Skeletal muscle cell (primary cell): ENCODE measurements at regions not wholly inside any gene's neighbourhood (a gene's known extent, or its start where the extent isn't known, plus 50 kb on each side); places are given as distances from the start of the nearest gene placed in this dataset.
"Not testable (repeated sequence)": the region's sequence is repeated elsewhere in the genome, so short reads cannot be mapped to it uniquely, and the experiment has no call there.

ENCODE experiments used
- DNase-seq: peaks from one replicate; pipeline ENCODE4 v3.0.0-alpha.2; 2010; ENCODE audit warnings: low read depth
- H3K4me3 ChIP-seq: 2 replicates; pipeline ENCODE4 v1.5.1; 2011; ENCODE audit warnings: low read depth, mild to moderate bottlenecking, control low read depth, low read length, moderate library complexity

GRCh38 chr17:31722251-31723056 is 136.6 kb downstream of the COPRS start:
- DNase-seq = no peak
- H3K4me3 ChIP-seq = no peak overlapping the region

GRCh38 chr17:31721291-31722025 is 137.6 kb downstream of the COPRS start:
- DNase-seq = no peak
- no peak overlapping the region for H3K4me3 ChIP-seq

DNA sequence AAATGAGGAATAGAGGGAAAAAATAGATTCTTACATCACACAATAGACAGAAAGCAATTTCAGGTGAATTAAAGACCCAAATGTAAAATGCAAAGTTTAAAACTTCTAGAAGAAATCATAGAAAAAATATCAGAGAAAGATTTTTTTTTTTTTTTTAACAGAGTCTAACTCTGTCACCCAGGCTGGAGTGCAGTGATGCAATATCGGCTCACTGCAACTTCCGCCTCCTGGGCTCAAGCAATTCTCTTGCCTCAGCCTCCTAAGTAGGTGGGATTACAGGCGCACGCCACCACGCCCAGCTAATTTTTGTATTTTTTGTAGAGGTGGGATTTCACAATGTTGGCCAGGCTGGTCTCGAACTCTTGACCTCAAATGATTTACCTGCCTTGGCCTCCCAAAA is 141.8 kb downstream of the COPRS start:
- H3K4me3 ChIP-seq, DNase-seq: not testable (repeated sequence)

DNA sequence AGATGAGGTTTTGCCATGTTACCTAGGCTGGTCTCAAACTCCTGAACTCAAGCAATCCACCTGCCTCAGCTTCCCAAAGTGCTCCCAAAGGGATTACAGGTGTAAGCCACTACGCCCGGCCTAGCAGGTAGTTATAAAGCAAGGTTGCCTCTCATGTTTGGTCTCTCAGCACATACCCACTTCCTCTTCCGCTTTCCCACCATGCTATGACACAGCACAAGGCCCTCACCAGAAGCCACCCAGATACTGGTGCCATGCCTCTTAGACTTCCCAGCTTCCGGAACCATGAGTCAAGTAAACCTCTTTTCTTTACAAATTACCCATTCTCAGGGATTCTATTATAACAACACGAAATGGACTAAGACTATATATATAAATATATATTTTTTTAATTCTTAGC is 143.6 kb downstream of the COPRS start:
- H3K4me3 ChIP-seq = no peak overlapping the region

DNA sequence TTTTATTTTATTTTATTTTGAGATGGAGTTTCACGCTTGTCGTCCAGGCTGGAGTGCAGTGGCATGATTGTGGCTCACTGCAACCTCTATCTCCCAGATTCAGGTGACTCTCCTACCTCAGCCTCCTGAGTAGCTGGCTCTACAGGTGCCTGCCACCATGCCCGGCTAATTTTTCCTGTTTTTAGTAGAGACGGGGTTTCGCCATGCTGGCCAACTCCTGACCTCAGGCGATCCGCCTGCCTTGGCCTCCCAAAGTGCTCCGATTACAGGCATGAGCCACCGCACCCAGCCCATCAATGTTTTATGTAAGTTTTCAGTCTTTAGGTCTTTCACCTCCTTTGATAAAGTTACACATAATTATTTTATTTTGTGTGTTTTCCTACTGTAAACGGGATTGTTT is 154.6 kb downstream of the COPRS start:
- DNase-seq = no peak

More for the DNA sequence above, 143.6 kb downstream of the COPRS start:
- DNase-seq = no peak

GRCh38 chr17:31702041-31702440 is 157.0 kb downstream of the COPRS start:
- H3K4me3 ChIP-seq = no peak overlapping the region
- DNase-seq = no peak

More for the DNA sequence above, 154.6 kb downstream of the COPRS start:
- no peak overlapping the region for H3K4me3 ChIP-seq

- no peak overlapping the region for H3K4me3 ChIP-seq
Measured at GRCh38 chr17:31700973-31701372, 158.1 kb downstream of the COPRS start.

DNA sequence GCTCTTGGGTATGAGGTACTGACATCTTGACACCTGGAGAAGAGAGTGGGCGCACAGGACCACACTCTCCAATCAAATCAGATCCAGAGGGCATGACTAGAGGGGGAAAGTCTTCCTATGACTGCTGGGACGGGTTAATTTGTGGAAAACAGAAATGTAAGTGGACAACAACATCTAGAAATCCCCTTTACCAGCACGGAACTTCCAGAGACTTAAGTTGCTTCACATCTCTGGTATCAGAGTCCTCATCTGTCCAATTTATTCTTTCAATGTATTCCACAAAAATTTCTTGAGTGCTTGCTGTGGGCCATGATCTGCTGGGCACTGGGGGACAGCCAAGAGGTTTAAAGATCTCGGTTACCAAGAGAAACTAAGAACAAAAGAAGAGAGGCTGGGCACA is 159.2 kb downstream of the COPRS start:
- no peak for DNase-seq
- no peak overlapping the region for H3K4me3 ChIP-seq

More at GRCh38 chr17:31700973-31701372, 158.1 kb downstream of the COPRS start:
- no peak for DNase-seq

- DNase-seq = no peak
Measured at GRCh38 chr17:31699281-31699680, 159.8 kb downstream of the COPRS start.

GRCh38 chr17:31698751-31699150 is 160.3 kb downstream of the COPRS start:
- H3K4me3 ChIP-seq = no peak overlapping the region
- DNase-seq = no peak

More at GRCh38 chr17:31699281-31699680, 159.8 kb downstream of the COPRS start:
- H3K4me3 ChIP-seq = no peak overlapping the region

GRCh38 chr17:31697838-31698237 is 161.2 kb downstream of the COPRS start:
- no peak overlapping the region for H3K4me3 ChIP-seq
- DNase-seq = no peak

DNA sequence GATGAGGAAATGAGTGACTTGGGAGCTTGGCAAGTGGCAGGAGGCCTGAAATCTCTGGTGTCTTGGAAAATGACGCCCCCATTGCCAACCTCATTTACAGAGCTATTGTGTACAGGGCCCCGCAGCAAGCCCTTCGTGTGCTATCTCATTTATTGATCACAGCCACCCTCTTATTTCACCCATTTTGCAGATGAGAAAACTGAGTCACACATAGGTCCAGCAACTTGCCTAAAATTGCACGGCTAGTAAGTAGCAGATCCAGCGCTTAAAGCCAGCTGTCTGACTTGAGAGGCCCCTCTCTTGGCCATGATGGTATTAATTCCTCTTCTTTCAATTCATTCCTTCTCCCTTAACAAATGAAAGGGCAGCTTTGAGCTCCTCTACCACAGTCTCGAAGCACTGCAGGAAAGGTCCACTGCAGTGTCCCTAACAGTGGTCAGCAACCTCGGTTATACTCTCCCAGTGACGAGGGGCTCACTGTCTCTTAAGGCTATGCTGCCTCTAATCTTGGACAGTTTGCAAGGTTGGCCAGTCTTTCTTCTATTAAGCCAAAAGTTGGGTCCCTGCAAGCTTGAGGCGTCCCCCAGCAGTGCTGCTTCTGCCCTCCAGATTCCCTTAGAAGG is 162.2 kb downstream of the COPRS start:
- no peak overlapping the region for H3K4me3 ChIP-seq
- DNase-seq = no peak

DNA sequence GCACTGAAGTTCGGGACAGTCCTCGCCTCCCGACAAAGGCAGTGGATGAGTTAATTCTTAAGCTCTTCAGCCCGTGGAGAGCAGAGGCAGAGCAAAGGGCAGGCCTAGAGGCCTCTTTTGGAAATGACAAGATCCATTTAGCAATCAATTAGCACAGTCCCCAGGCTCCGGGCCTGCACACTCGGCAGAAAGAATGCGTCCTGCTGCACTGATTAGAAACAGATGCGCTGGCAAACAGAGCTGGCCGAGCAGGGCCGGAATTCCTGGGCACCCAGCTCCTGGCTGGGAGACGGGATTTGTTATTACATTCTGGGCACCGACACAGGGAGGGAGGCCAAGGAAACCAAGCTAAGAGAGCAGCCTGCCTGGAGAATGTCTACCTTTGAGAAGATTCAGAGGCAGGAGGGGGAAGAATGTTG is 162.9 kb downstream of the COPRS start:
- DNase-seq = peak; percentile 83
- no peak overlapping the region for H3K4me3 ChIP-seq

DNA sequence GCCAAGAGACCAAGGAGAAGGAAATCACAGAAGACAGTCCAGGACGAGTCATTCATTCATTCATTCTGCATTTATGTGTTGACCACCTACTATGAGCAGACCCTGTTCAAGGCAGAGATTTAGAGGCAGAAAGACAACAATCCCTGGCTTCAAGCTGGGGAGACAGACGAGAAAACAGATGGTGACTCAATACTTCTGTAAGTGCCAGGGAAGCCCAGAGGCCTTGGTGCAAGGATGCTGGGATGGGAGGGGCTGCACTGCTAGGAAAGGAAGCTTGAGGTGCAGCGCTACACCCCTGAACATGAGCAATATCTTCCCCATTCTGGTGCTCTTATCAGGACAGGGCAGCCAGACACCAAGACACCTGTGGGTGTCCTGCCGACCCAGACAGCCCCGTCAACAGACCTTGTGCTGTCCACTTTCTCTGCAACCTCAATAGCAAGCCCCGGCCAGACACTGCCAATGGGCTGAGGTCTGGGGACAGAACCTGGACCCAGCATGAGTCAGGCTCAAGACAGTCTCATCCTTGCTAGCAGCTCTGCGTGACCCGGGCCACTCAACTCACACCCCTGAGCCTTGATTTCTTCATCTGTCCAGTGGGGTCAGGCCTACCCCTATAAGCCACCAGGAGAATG is 163.5 kb downstream of the COPRS start:
- H3K4me3 ChIP-seq = no peak overlapping the region
- no peak for DNase-seq

DNA sequence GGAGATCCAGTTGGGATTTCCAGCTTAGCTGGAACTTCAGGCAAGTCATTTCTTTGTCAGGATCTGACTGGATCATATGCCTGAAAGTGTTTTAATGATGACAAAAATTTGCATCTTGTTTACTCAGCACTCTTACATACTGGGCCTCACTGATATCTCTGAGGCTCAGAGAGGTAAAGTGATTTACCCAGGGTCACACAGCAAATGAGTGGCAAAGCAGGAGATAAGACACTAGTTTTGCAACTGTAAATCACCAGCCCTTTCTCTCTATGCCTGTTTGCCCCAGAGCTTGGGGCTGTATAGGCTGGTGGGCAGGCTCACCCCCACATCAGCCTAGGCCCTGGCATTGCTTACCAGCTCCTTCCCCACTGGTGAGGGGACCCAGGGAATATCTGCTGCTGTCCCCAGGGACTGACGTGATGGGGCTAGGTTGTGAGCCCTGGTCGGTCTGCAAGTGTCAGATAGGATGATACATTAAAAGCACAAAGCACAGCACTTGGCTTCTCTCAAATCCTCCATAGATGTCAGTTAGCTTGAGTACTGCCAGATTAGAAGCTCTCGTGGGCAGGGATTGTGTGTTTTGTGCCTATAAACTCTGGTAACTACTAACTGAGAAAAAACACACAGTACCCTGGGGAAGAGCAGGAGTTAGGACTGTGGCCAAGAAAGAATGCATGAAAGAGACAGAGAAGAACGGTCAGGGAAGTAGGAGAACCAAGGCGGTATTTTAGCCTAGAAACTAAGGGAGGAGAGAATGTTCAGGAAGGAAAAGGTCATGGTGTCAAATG is 165.4 kb downstream of the COPRS start:
- H3K4me3 ChIP-seq = no peak overlapping the region
- DNase-seq = no peak

GRCh38 chr17:31692632-31693031 is 166.4 kb downstream of the COPRS start:
- no peak overlapping the region for H3K4me3 ChIP-seq
- DNase-seq = no peak

- H3K4me3 ChIP-seq = no peak overlapping the region
Measured at GRCh38 chr17:31692027-31692426, 167.0 kb downstream of the COPRS start.

DNA sequence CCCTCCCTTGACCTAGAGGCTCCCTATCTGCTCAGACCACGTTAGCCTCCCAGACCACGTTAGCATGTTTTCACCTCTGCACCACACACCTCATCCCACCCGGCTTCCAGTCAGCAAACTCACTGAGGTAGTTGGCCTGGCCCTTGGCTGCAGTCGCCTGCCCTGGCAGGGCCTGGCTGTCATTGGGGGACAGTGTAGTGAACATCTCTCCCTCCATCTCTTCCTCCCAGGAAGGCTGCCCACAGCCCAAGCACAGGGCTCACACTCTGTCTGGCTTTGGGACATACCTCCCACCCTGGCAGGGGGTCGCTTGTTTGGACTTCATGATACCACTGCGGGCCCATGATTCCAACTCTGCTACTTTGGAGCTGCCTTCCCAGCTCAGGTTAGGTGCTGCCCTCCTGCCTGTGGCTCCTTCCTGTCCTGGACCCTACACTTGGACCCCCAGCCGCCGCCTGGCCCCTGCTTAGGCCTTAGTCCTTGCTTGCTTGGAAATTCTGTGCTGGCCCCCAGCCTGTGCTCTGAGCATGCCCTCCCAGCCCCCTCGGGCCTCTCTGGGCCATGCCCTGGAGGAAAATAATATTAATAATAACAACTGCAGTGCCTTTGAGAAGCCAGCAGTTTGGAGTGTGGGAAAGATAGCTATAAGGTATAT is 167.7 kb downstream of the COPRS start:
- DNase-seq = no peak
- no peak overlapping the region for H3K4me3 ChIP-seq

More at GRCh38 chr17:31692027-31692426, 167.0 kb downstream of the COPRS start:
- no peak for DNase-seq

DNA sequence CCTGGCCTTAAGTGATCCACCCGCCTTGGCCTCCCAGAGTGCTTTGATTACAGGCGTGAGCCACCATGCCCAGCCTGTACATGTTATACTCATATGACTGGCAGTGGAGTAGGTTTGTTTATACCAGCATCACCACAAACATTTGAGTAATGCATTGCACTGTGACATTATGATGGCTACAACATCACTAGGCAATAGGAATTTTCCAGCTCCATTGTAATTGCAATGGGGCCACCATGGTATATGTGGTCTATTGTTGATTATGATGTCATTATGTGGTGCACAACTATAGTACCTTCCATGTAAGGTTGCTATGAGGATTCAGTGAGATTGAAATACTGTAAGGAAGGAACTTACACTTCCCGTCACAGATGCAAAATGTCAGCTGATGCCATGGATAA is 168.9 kb downstream of the COPRS start:
- H3K4me3 ChIP-seq = no peak overlapping the region
- DNase-seq = no peak
